GM21381 (cell line): ENCODE measurements at regions not wholly inside any gene's neighbourhood (a gene's known extent, or its start where the extent isn't known, plus 50 kb on each side); places are given as distances from the start of the nearest gene placed in this dataset.

ENCODE experiments used
- ATAC-seq: cut with Tn5 transposase; IDR thresholded peaks from one replicate; pipeline ENCODE4 v1.9.1; 2021; ENCODE audit warnings: mild to moderate bottlenecking, moderate library complexity; ENCODE audit not compliant: unreplicated experiment

GRCh38 chr1:222114536-222115156, 372.8 kb upstream of the DUSP10 start:
- no peak for ATAC-seq

- no peak for ATAC-seq
Observed at GRCh38 chr1:222109836-222110235, 367.9 kb upstream of the DUSP10 start.

- ATAC-seq = no peak
Observed at GRCh38 chr1:222107975-222108374, 366.1 kb upstream of the DUSP10 start.

- no peak for ATAC-seq
Observed at GRCh38 chr1:222107267-222107666, 365.4 kb upstream of the DUSP10 start.

GRCh38 chr1:222106377-222106776, 364.5 kb upstream of the DUSP10 start:
- no peak for ATAC-seq

GRCh38 chr1:222105861-222106260, 364.0 kb upstream of the DUSP10 start:
- no peak for ATAC-seq

- no peak for ATAC-seq
Observed at GRCh38 chr1:222105393-222105737, 363.5 kb upstream of the DUSP10 start.

- no peak for ATAC-seq
Observed at GRCh38 chr1:222104694-222105392, 363.0 kb upstream of the DUSP10 start.

GRCh38 chr1:222104097-222104496, 362.2 kb upstream of the DUSP10 start:
- no peak for ATAC-seq

GRCh38 chr1:222099746-222100145, 357.9 kb upstream of the DUSP10 start:
- ATAC-seq = no peak

- no peak for ATAC-seq
Observed at GRCh38 chr1:222098404-222098803, 356.5 kb upstream of the DUSP10 start.

GRCh38 chr1:222097588-222097987, 355.7 kb upstream of the DUSP10 start:
- no peak for ATAC-seq

GRCh38 chr1:222096883-222097282, 355.0 kb upstream of the DUSP10 start:
- ATAC-seq = no peak

GRCh38 chr1:222096476-222096772, 354.5 kb upstream of the DUSP10 start:
- ATAC-seq = peak; percentile 7

- ATAC-seq = peak; percentile 76
Observed at GRCh38 chr1:222095606-222096475, 354.0 kb upstream of the DUSP10 start.

- no peak for ATAC-seq
Observed at GRCh38 chr1:222093518-222093917, 351.6 kb upstream of the DUSP10 start.

GRCh38 chr1:222090103-222090502, 348.2 kb upstream of the DUSP10 start:
- no peak for ATAC-seq

- ATAC-seq = no peak
Observed at GRCh38 chr1:222087221-222087920, 345.5 kb upstream of the DUSP10 start.

- no peak for ATAC-seq
Observed at GRCh38 chr1:222084996-222085395, 343.1 kb upstream of the DUSP10 start.

GRCh38 chr1:222084048-222084447, 342.2 kb upstream of the DUSP10 start:
- ATAC-seq = no peak

- ATAC-seq = no peak
Observed at GRCh38 chr1:222081859-222082258, 340.0 kb upstream of the DUSP10 start.
